ENCODE measurements at regions not wholly inside any gene's neighbourhood (a gene's known extent, or its start where the extent isn't known, plus 50 kb on each side); places are given as distances from the start of the nearest gene placed in this dataset.

DNA sequence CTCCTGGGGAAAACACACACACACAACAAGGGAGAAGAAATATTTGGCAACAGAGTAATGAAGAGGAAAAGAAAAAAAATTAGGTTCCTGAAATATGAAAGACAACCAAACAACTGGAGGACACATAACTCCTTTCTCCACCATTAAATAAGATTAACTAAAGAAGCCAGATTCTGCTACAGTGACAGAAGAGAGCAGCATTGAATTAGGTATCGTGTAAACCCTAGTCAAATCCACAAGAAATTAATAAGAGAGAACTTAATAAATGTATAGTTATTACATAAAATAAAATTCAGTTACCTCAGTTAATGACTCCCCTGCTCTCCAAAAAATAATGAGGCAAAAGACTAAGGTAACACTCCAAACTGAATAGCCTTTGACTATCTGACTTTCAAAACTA, 306.7 kb downstream of the CRPPA start:
- no peak overlapping the region for H3K4me2 ChIP-seq (ENCODE audit: extremely low read depth, insufficient read depth, low read length)
- no peak for TF ChIP-seq EZH2 (IDR thresholded peaks at IDR 0.05; ENCODE audit: low read length, missing control alignments)
- TF ChIP-seq, protein P1, sequence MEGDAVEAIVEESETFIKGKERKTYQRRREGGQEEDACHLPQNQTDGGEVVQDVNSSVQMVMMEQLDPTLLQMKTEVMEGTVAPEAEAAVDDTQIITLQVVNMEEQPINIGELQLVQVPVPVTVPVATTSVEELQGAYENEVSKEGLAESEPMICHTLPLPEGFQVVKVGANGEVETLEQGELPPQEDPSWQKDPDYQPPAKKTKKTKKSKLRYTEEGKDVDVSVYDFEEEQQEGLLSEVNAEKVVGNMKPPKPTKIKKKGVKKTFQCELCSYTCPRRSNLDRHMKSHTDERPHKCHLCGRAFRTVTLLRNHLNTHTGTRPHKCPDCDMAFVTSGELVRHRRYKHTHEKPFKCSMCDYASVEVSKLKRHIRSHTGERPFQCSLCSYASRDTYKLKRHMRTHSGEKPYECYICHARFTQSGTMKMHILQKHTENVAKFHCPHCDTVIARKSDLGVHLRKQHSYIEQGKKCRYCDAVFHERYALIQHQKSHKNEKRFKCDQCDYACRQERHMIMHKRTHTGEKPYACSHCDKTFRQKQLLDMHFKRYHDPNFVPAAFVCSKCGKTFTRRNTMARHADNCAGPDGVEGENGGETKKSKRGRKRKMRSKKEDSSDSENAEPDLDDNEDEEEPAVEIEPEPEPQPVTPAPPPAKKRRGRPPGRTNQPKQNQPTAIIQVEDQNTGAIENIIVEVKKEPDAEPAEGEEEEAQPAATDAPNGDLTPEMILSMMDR (conservative IDR thresholded peaks at IDR 0.05 in 1 of 2, IDR thresholded peaks at IDR 0.05 in 1 of 2; ENCODE audit: low read depth in 1 of 2, low read length in 2 of 2): peak; percentile 37 to 49
- DNase-seq (ENCODE audit: low read depth in 2 of 2): peak; percentile 29 to 82
- H3K4me3 ChIP-seq (replicated peaks in 1 of 4; ENCODE audit: control extremely low read depth in 1 of 4, insufficient read depth in 1 of 4, low read depth in 3 of 4, low read length in 4 of 4): no peak overlapping the region
- H4K20me1 ChIP-seq (ENCODE audit: control insufficient read depth, extremely low read depth, insufficient read depth, low read length): no peaks in the 10 kb centered on the region
- no peaks in the 10 kb centered on the region for H3K79me2 ChIP-seq (ENCODE audit: control insufficient read depth, insufficient read depth, low read length)
- no peaks in the 10 kb centered on the region for H3K4me1 ChIP-seq (ENCODE audit: control insufficient read depth, extremely low read depth, insufficient read depth, low read length)
- H3K36me3 ChIP-seq (ENCODE audit: control insufficient read depth, insufficient read depth, low read length): no peaks in the 10 kb centered on the region
- no peaks in the 10 kb centered on the region for H3K9me3 ChIP-seq (ENCODE audit: control insufficient read depth, insufficient read depth, low read depth, low read length)
- no peak overlapping the region for H3K9ac ChIP-seq (ENCODE audit: insufficient read depth, low read length)
- no peak overlapping the region for H2AFZ ChIP-seq (ENCODE audit: low read length)
- no peak overlapping the region for H3K27ac ChIP-seq (ENCODE audit: insufficient read depth, low read length)
- no peaks in the 10 kb centered on the region for H3K27me3 ChIP-seq (ENCODE audit: control insufficient read depth, insufficient read depth, low read length)

- Histone ChIP-seq H3K79me2 (ENCODE audit: control insufficient read depth, insufficient read depth, low read length) (no peaks in the 10 kb centered on the region), H3K4me3 (replicated peaks in 1 of 4; ENCODE audit: control extremely low read depth in 1 of 4, insufficient read depth in 1 of 4, low read depth in 3 of 4, low read length in 4 of 4) (no peak overlapping the region), H3K27ac (ENCODE audit: insufficient read depth, low read length) (no peak overlapping the region), H3K36me3 (ENCODE audit: control insufficient read depth, insufficient read depth, low read length) (no peaks in the 10 kb centered on the region), H3K27me3 (ENCODE audit: control insufficient read depth, insufficient read depth, low read length) (no peaks in the 10 kb centered on the region), H4K20me1 (ENCODE audit: control insufficient read depth, extremely low read depth, insufficient read depth, low read length) (no peaks in the 10 kb centered on the region), H3K4me2 (ENCODE audit: extremely low read depth, insufficient read depth, low read length) (no peak overlapping the region), H3K9me3 (ENCODE audit: control insufficient read depth, insufficient read depth, low read depth, low read length) (no peaks in the 10 kb centered on the region), H3K4me1 (ENCODE audit: control insufficient read depth, extremely low read depth, insufficient read depth, low read length) (no peaks in the 10 kb centered on the region), H2AFZ (ENCODE audit: low read length) (no peak overlapping the region), H3K9ac (ENCODE audit: insufficient read depth, low read length) (no peak overlapping the region)
- no peak for DNase-seq (ENCODE audit: low read depth in 2 of 2)
- TF ChIP-seq, protein P1 (conservative IDR thresholded peaks at IDR 0.05 in 1 of 2, IDR thresholded peaks at IDR 0.05 in 1 of 2; ENCODE audit: low read depth in 1 of 2, low read length in 2 of 2): no peak
- TF ChIP-seq EZH2 (IDR thresholded peaks at IDR 0.05; ENCODE audit: low read length, missing control alignments): no peak
These were observed 307.3 kb downstream of the CRPPA start for GRCh38 chr7:16114071-16114470.

GRCh38 chr7:16113058-16113457, 308.3 kb downstream of the CRPPA start:
- no peak for DNase-seq (ENCODE audit: low read depth in 2 of 2)
- H2AFZ ChIP-seq (ENCODE audit: low read length): no peak overlapping the region
- no peaks in the 10 kb centered on the region for H3K4me1 ChIP-seq (ENCODE audit: control insufficient read depth, extremely low read depth, insufficient read depth, low read length)
- no peaks in the 10 kb centered on the region for H4K20me1 ChIP-seq (ENCODE audit: control insufficient read depth, extremely low read depth, insufficient read depth, low read length)
- no peak overlapping the region for H3K27ac ChIP-seq (ENCODE audit: insufficient read depth, low read length)
- H3K79me2 ChIP-seq (ENCODE audit: control insufficient read depth, insufficient read depth, low read length): no peaks in the 10 kb centered on the region
- H3K4me3 ChIP-seq (replicated peaks in 1 of 4; ENCODE audit: control extremely low read depth in 1 of 4, insufficient read depth in 1 of 4, low read depth in 3 of 4, low read length in 4 of 4): no peak overlapping the region
- no peak overlapping the region for H3K4me2 ChIP-seq (ENCODE audit: extremely low read depth, insufficient read depth, low read length)
- no peaks in the 10 kb centered on the region for H3K36me3 ChIP-seq (ENCODE audit: control insufficient read depth, insufficient read depth, low read length)
- no peak for TF ChIP-seq EZH2 (IDR thresholded peaks at IDR 0.05; ENCODE audit: low read length, missing control alignments)
- TF ChIP-seq, protein P1 (conservative IDR thresholded peaks at IDR 0.05 in 1 of 2, IDR thresholded peaks at IDR 0.05 in 1 of 2; ENCODE audit: low read depth in 1 of 2, low read length in 2 of 2): no peak
- no peaks in the 10 kb centered on the region for H3K9me3 ChIP-seq (ENCODE audit: control insufficient read depth, insufficient read depth, low read depth, low read length)
- no peak overlapping the region for H3K9ac ChIP-seq (ENCODE audit: insufficient read depth, low read length)
- no peaks in the 10 kb centered on the region for H3K27me3 ChIP-seq (ENCODE audit: control insufficient read depth, insufficient read depth, low read length)
